ENCODE measurements at regions not wholly inside any gene's neighbourhood (a gene's known extent, or its start where the extent isn't known, plus 50 kb on each side); places are given as distances from the start of the nearest gene placed in this dataset.

DNA sequence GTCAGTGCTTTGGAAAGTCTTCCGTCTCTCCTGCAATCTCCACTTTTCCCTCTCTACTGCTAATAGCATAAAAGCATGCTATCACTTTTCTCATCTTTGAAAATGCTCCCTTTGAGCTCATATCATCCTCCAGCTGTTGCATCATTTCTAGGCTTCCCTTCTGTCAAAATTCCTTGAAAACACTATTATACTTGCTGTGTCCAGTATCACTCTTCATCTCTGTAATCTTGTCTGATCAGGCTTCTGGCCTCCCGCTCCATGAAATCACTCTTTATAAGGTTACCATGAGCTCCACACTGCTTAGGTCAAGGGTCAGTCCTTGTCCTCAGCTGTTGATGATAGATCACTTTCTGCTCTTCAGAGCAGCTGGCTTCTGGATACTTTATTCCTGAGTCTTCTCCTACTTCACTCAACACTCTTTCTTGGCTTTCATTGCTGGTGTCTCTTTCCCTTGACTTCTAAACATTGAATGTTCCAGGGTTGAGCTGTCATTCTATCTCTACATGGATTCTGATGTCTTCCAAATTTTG is 50.9 kb upstream of the SPTSSB start:
- no peak overlapping the region for H3K4me3 ChIP-seq (ENCODE audit: low read depth, low read length)
- TF ChIP-seq, protein P1, sequence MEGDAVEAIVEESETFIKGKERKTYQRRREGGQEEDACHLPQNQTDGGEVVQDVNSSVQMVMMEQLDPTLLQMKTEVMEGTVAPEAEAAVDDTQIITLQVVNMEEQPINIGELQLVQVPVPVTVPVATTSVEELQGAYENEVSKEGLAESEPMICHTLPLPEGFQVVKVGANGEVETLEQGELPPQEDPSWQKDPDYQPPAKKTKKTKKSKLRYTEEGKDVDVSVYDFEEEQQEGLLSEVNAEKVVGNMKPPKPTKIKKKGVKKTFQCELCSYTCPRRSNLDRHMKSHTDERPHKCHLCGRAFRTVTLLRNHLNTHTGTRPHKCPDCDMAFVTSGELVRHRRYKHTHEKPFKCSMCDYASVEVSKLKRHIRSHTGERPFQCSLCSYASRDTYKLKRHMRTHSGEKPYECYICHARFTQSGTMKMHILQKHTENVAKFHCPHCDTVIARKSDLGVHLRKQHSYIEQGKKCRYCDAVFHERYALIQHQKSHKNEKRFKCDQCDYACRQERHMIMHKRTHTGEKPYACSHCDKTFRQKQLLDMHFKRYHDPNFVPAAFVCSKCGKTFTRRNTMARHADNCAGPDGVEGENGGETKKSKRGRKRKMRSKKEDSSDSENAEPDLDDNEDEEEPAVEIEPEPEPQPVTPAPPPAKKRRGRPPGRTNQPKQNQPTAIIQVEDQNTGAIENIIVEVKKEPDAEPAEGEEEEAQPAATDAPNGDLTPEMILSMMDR (IDR thresholded peaks at IDR 0.05; ENCODE audit: insufficient read depth, low read length): no peak
- DNase-seq (ENCODE audit: low read depth): no peak

All from fibroblast of the aortic adventitia (primary cell).